ENCODE measurements at regions not wholly inside any gene's neighbourhood (a gene's known extent, or its start where the extent isn't known, plus 50 kb on each side); places are given as distances from the start of the nearest gene placed in this dataset.

GRCh38 chrX:45872480-45872879 is 671.8 kb upstream of the DIPK2B start:
- no peak for DNase-seq (ENCODE audit: low spot score)

DNA sequence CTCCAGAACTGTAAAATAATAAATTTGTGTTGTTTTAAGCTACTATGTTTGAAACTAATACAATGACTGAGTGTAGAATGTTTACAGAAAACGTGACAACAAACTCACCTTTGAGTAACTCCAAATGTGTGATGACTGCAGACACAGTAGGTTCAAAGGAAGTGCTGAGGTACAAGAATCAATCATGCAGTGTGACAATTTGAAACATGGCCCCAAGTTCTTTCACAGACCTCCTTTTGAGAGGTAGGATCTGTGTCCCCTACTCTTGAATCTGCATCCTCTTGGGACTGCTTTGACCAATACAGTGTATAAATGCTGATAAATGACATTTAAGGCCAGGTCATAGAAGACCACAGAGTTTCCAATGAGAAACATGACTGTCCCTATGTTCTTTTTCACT is 667.7 kb upstream of the DIPK2B start:
- DNase-seq (ENCODE audit: low spot score), result no peak

- no peak for DNase-seq (ENCODE audit: low spot score)
These were observed 662.1 kb upstream of the DIPK2B start for GRCh38 chrX:45862801-45863200.

GRCh38 chrX:45860450-45860849 is 659.8 kb upstream of the DIPK2B start:
- DNase-seq (ENCODE audit: low spot score), result no peak

DNA sequence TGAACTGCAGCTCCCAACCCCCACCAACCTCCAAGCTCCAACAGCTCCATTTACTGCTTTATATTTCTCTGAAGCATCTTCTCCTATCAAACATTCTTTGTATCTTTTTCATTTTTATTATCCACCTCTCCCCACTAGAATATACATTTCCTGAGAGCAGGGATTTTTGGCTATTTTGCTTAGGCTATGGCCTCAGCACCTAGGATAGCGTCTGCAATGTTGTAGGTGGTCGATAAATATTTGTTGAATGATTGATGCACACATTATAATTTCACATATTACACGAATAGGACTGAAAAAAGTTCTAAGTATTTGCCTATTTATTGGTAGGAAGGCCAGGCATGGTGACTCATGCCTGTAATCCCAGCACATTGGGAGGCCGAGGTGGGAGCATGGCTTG is 658.7 kb upstream of the DIPK2B start:
- no peak for DNase-seq (ENCODE audit: low spot score)

GRCh38 chrX:45852884-45853283 is 652.2 kb upstream of the DIPK2B start:
- no peak for DNase-seq (ENCODE audit: low spot score)

GRCh38 chrX:45851434-45851991 is 650.8 kb upstream of the DIPK2B start:
- DNase-seq (ENCODE audit: low spot score), result peak; percentile 72

DNA sequence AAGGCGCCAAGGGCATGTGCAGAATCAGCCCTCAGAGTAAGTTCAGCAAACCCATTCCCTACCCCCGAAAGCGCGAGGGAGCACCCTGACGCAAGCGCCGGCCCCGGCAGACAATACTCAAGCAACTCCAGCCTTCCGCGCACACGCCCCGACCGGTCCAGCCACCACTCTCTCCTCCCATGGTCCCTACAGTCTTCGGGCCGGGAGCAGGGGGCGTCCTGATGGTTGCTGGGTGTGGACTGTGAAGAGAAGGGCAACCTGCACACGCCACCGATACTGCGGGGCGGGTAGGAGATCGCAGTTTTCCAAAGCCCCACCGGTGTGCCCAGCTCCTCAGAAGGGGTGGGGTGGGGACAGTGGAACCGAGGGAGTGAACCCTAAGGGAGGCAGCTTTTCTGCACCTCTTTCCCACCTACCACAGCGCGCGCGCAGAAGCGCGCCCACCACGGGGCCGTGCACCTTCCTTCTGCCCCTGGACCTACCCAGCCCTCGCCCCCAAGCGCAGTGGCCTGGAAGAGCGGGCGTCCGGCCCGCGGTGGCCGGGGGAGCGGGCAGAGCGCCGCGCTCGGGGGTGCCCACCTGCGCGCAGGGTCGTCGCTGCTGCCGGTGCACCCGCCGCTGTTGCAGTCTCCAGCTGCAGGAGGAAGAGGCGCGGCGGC is 650.2 kb upstream of the DIPK2B start:
- DNase-seq (ENCODE audit: low spot score), result no peak

- no peak for DNase-seq (ENCODE audit: low spot score)
These were observed 649.6 kb upstream of the DIPK2B start for GRCh38 chrX:45850197-45850774.

DNA sequence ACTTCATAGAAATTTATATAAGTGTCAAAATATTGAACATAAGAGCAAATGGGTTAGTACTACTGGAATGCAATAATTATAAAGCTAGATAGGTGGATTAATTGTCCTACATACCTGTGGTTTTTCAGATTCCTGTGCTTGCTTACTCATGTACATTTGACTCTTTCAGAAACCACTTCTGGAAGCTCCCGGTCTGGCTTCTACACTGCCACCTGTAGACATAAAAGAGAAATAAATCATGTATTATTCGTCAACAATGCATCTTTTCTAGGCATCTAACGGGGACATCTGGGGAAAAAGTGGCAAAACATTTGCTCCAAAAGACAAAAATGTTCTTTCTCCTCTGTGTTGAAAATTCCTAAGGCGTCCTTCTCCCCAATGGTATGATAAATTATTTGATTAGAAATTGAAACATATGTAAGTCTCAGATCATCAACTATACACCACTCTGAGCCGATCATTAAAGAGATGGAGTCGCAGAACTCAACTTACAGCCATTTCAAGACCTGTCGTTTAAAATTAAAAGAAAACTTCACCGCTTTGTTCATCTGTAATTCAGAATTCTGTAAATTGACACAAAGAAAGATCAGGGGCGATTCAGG is 648.7 kb upstream of the DIPK2B start:
- DNase-seq (ENCODE audit: low spot score), result peak; percentile 74

DNA sequence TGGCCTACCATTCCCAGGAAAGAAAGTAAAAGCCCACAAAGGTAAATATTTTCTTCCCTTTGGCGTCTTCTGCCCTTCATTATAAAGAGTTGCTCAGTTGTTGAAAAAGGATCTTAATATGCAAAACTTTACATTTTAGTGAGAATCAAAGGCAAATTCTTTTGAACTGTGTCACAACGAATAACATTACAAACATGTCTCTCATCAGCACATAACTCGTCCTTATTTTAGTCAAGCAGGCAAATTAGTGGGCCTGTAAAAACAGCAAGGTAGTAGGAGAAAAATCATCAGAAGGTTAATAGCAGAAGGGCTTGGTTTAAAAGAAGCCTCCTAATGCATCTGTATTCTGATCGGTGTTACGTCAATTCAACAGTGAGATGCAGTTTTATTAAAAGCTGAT is 647.3 kb upstream of the DIPK2B start:
- no peak for DNase-seq (ENCODE audit: low spot score)

GRCh38 chrX:45846328-45846727 is 645.7 kb upstream of the DIPK2B start:
- no peak for DNase-seq (ENCODE audit: low spot score)

- DNase-seq (ENCODE audit: low spot score), result no peak
These were observed 644.5 kb upstream of the DIPK2B start for GRCh38 chrX:45845142-45845541.

- DNase-seq (ENCODE audit: low spot score), result no peak
These were observed 642.8 kb upstream of the DIPK2B start for GRCh38 chrX:45843518-45843917.

GRCh38 chrX:45842926-45843315 is 642.2 kb upstream of the DIPK2B start:
- DNase-seq (ENCODE audit: low spot score), result no peak

GRCh38 chrX:45842207-45842925 is 641.7 kb upstream of the DIPK2B start:
- DNase-seq (ENCODE audit: low spot score), result no peak

DNA sequence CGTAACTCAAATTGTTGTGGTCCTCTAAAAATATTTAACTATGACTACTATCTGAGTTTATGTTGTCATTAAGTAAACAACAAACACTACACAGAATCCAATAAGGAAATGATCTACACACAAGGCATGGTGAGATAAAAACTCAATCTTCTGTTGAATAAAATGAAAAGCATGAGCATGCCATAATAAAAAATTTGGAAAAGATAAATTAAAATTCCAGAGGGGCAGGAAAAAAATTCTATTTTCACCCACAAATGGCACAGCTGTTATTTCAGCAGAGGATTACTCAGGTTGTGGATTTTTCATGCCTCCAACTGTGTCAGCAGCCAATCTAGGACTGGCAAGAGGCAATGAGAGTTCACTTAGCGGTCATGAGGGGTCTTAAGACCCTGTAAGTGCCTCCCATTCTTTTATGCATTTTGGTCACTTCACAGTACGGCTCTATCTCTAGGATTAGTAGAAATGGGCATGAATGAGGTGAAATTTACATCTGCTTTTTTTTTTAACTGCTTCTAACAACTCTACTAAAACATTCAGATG is 639.8 kb upstream of the DIPK2B start:
- DNase-seq (ENCODE audit: low spot score), result no peak

- no peak for DNase-seq (ENCODE audit: low spot score)
These were observed 629.7 kb upstream of the DIPK2B start for GRCh38 chrX:45830343-45830742.

DNA sequence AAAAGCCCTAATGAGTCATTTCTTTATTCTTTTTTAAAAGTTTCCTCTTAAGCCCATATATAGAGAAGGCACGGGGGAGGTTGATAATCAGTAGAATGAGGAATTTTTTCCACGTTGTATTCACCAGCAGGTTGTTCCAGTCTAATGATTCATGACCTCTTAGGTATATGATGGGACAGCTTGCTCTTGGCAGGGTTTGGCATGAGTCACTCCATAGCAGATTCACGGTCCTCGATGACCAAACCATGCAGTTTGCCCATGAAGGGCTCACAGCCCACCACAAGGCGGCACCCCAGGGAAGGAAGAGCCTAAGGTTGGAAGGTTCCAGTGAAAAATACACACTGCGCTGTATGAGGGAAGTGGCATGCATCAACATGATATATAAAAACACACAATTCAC is 623.8 kb upstream of the DIPK2B start:
- peak; percentile 63 for DNase-seq (ENCODE audit: low spot score)

DNA sequence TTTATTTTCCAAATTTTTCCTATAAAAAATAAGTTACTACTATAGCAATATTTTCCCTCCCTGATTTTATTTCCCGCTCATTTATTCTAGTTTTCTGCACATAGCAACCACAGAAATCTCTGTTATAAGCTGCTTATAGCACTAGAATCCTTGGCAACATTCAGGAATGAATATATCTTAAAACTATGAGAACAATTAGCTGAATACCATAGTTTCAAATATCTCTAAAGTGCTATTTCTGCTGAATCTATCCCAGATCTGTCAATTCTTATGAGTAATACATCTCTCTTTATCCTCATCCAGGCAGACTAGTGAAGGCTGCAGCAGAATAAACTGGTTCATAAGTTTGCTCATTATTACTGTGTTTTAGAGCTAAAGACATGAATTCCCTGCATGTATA is 622.9 kb upstream of the DIPK2B start:
- no peak for DNase-seq (ENCODE audit: low spot score)

GRCh38 chrX:45822124-45822523 is 621.4 kb upstream of the DIPK2B start:
- DNase-seq (ENCODE audit: low spot score), result no peak

DNA sequence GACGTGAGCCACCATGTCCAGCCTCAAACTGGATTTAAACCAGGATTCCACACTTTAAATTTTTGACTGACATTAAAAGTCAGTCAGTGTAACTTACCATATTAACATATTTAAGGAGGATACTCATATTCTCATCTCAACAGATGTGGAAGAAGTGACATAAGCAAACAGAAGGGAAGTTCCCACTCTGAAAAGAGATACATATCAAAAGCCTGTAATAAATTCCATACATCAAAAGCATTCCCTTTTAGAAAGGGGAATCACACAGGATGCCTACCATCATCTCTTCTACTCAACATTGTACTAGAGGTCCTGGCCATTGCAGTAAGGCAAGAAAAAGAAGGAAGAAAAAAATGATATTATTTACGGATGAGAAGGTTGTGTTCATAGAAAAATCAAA is 618.2 kb upstream of the DIPK2B start:
- no peak for DNase-seq (ENCODE audit: low spot score)

GRCh38 chrX:45815441-45815840 is 614.8 kb upstream of the DIPK2B start:
- no peak for DNase-seq (ENCODE audit: low spot score)

All from LoVo (cell line).